Transverse colon (tissue), 4 donors: ENCODE measurements at regions not wholly inside any gene's neighbourhood (a gene's known extent, or its start where the extent isn't known, plus 50 kb on each side); places are given as distances from the start of the nearest gene placed in this dataset.
A peak's percentile ranks its signal among the peaks of the same experiment; 100 is the strongest.

Experiments
- DNase-seq: peaks from one replicate; pipeline ENCODE4 v3.0.0-alpha.2; 2019
- H3K27ac ChIP-seq, 4 donors: fragments of 200-600 bp; sonication (generic); 2 replicates each; pipeline ENCODE4 v1.5.1; 2016 to 2018; ENCODE audit warnings: inconsistent platforms in 4 of 4
- H3K27me3 ChIP-seq: fragments of 200-600 bp; sonication (generic); 2 replicates; pipeline ENCODE4 v1.5.1; 2017; ENCODE audit warnings: inconsistent platforms
- H3K36me3 ChIP-seq, 4 donors: fragments of 200-600 bp; sonication (generic); 2 replicates each; pipeline ENCODE4 v1.5.1; 2017 to 2019; ENCODE audit warnings: inconsistent platforms in 4 of 4
- H3K4me1 ChIP-seq, 4 donors: fragments of 200-600 bp; sonication (generic); 2 replicates each; pipeline ENCODE4 v1.5.1; 2017 to 2020; ENCODE audit warnings: inconsistent platforms in 4 of 4
- H3K4me3 ChIP-seq, 4 donors: fragments of 200-600 bp; sonication (generic); 1 replicate in 1 of 4; 2 replicates in 3 of 4; pipeline versions ENCODE4 v1.5.1 to v1.6.1; 2017 to 2019; ENCODE audit warnings: inconsistent platforms in 4 of 4
- H3K9me3 ChIP-seq, 2 donors: fragments of 200-600 bp; sonication (generic); 2 replicates each; pipeline ENCODE4 v1.5.1; 2017 to 2019; ENCODE audit warnings: inconsistent platforms in 2 of 2
- CTCF ChIP-seq, 5 experiments: fragments of 200-600 bp in 3 of 5; fragments of 450-650 bp in 2 of 5; sonication (generic) in 3 of 5; IDR thresholded peaks; 1 replicate in 2 of 5; 2 replicates in 3 of 5; pipeline ENCODE4 v1.5.1; 2016 to 2017; ENCODE audit warnings: antibody characterized with exemption in 5 of 5, inconsistent platforms in 3 of 5, mild to moderate bottlenecking in 2 of 5, moderate library complexity in 1 of 5
- EP300 ChIP-seq: sonication (generic); formaldehyde crosslinking; IDR thresholded peaks from one replicate; pipeline ENCODE4 v1.6.1; 2017; ENCODE audit warnings: antibody characterized with exemption, low read depth
- POLR2A ChIP-seq: fragments of 450-650 bp; IDR thresholded peaks from one replicate; pipeline ENCODE4 v1.6.1; 2016; ENCODE audit warnings: antibody characterized with exemption, mild to moderate bottlenecking, moderate library complexity
- POLR2AphosphoS5 ChIP-seq, 3 donors: sonication (generic); formaldehyde crosslinking; IDR thresholded peaks; one replicate each; pipeline ENCODE4 v1.6.1; 2016; ENCODE audit warnings: antibody characterized with exemption in 3 of 3
- WGBS, 2 donors: methylation state at CpG; one replicate each; pipeline ENCODE4 v1.1.5; 2018; ENCODE audit warnings: low coverage in 1 of 2; 5-methylcytosine and 5-hydroxymethylcytosine counted together
- in situ Hi-C, 4 donors: fragments of 200-750 bp; cut with MboI; loops; one replicate each; pipeline versions ENCODE4 v1.15.0 to v1.15.1; 2017; ENCODE audit warnings: low sequenced_read_pairs in 3 of 4, low pct_ligation_motif_present in 1 of 4, low pct_unique_long_range_greater_than_20kb in 1 of 4
- intact Hi-C: fragments of 100-400 bp; cut with DNase I; formaldehyde crosslinking; loops from one replicate; pipeline ENCODE4 v1.15.1; 2023; ENCODE audit warnings: low total_unique reads

DNA sequence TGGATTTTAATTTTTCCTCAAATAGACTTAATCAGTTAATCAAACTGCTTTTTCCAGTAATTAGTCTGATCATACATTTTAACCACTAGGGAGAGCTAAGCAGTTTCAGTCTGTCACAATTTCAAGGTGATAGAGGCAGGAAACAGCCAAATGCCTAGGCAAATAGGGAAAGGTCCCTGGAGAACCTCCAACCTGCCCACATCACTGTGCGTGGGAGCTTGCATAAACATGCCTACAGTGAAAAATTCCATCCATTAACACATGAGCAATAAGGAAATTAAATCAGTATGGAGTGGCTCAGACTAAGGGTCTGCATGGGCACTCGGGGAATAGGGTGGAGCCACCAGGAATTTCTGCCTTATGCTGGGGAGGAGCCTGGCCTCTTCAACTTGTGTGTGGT, 74.6 kb downstream of the AASDHPPT start:
- H3K9me3 ChIP-seq: no peaks in the 10 kb centered on the region
- in situ Hi-C loops (no loop called here), intact Hi-C loops (no loop called here)
- H3K4me1 ChIP-seq: peaks cover 0 to 7% (median 0%) of the 10 kb centered on the region in 4 donors
- no peaks in the 10 kb centered on the region for H3K36me3 ChIP-seq
- no peak overlapping the region for H3K4me3 ChIP-seq
- 22% methylated on average over 2 of the region's 2 CpGs; no CpG with 5 or more reads in 1 of the 2 donors for WGBS, 2 donors
- H3K27ac ChIP-seq: no peak overlapping the region
- no peaks in the 10 kb centered on the region for H3K27me3 ChIP-seq
- TF ChIP-seq CTCF (IDR thresholded peaks at IDR 0.05): no peak
- no peak for TF ChIP-seq EP300
- no peak for TF ChIP-seq POLR2A
- TF ChIP-seq POLR2AphosphoS5 (IDR thresholded peaks at IDR 0.05): no peak
- DNase-seq: no peak

GRCh38 chr11:106152824-106153223, 75.4 kb downstream of the AASDHPPT start:
- H3K36me3 ChIP-seq: no peaks in the 10 kb centered on the region
- no peak overlapping the region for H3K4me3 ChIP-seq
- no peak for DNase-seq
- no peak for TF ChIP-seq POLR2A
- TF ChIP-seq EP300: no peak
- TF ChIP-seq POLR2AphosphoS5 (IDR thresholded peaks at IDR 0.05): no peak
- no peak for TF ChIP-seq CTCF (IDR thresholded peaks at IDR 0.05)
- no peaks in the 10 kb centered on the region for H3K27me3 ChIP-seq
- no peak overlapping the region for H3K27ac ChIP-seq
- in situ Hi-C loops (no loop called here), intact Hi-C loops (no loop called here)
- 0% methylated on average over 1 of the region's 1 CpG for WGBS, 2 donors
- H3K4me1 ChIP-seq: peaks cover 0 to 7% (median 0%) of the 10 kb centered on the region in 4 donors
- no peaks in the 10 kb centered on the region for H3K9me3 ChIP-seq

- TF ChIP-seq EP300: no peak
- TF ChIP-seq POLR2AphosphoS5 (IDR thresholded peaks at IDR 0.05): peak in 2 of 3 donors; percentile 23 to 65
- TF ChIP-seq CTCF (IDR thresholded peaks at IDR 0.05): peak; percentile 26 to 51 (median 30)
- H3K27me3 ChIP-seq: no peaks in the 10 kb centered on the region
- DNase-seq: no peak
- no peaks in the 10 kb centered on the region for H3K9me3 ChIP-seq
- in situ Hi-C loops: no loop called here
- H3K4me1 ChIP-seq: peaks cover 0 to 7% (median 0%) of the 10 kb centered on the region in 4 donors
- H3K27ac ChIP-seq: no peak overlapping the region
- H3K36me3 ChIP-seq: no peaks in the 10 kb centered on the region
- no peak overlapping the region for H3K4me3 ChIP-seq
- WGBS, 2 donors: 18 to 21% methylated on average over 4 of the region's 4 CpGs
- intact Hi-C loops: no loop called here
These were observed 79.0 kb downstream of the AASDHPPT start for GRCh38 chr11:106156290-106156937.

DNA sequence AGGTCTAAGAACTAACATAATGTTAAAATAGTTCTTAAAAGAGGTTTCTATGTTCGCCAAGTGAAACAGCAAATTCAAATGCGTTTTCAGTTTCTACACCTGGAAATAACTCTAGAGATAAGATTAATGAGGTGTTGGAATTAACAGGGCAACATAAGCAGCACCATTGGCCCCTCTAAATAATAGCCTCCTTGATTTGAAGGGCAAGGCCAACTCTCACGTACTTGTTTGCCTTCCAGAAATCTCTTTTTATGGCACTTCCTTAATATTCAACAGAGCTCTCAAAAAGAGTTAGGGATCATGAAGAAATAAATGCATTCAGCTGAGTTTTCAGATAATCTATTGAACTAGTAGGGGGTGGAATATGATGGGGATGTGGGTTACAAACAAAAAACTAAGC, 80.9 kb downstream of the AASDHPPT start:
- in situ Hi-C loops: no loop called here
- no peaks in the 10 kb centered on the region for H3K9me3 ChIP-seq
- no peak overlapping the region for H3K4me3 ChIP-seq
- no peaks in the 10 kb centered on the region for H3K36me3 ChIP-seq
- H3K27ac ChIP-seq: no peak overlapping the region
- no peak for TF ChIP-seq POLR2AphosphoS5 (IDR thresholded peaks at IDR 0.05)
- no peak for TF ChIP-seq POLR2A
- no peak for TF ChIP-seq CTCF (IDR thresholded peaks at IDR 0.05)
- H3K27me3 ChIP-seq: no peaks in the 10 kb centered on the region
- 50 to 60% methylated on average over 3 of the region's 3 CpGs for WGBS, 2 donors
- intact Hi-C loops: no loop called here
- H3K4me1 ChIP-seq: peaks cover 0 to 9% (median 0%) of the 10 kb centered on the region in 4 donors
- no peak for DNase-seq
